GM21390 (cell line): ENCODE measurements at regions not wholly inside any gene's neighbourhood (a gene's known extent, or its start where the extent isn't known, plus 50 kb on each side); places are given as distances from the start of the nearest gene placed in this dataset.
"Not testable (repeated sequence)": the region's sequence is repeated elsewhere in the genome, so short reads cannot be mapped to it uniquely, and the experiment has no call there.

ENCODE experiments used
- ATAC-seq: cut with Tn5 transposase; IDR thresholded peaks from one replicate; pipeline ENCODE4 v1.9.1; 2021; ENCODE audit not compliant: unreplicated experiment

DNA sequence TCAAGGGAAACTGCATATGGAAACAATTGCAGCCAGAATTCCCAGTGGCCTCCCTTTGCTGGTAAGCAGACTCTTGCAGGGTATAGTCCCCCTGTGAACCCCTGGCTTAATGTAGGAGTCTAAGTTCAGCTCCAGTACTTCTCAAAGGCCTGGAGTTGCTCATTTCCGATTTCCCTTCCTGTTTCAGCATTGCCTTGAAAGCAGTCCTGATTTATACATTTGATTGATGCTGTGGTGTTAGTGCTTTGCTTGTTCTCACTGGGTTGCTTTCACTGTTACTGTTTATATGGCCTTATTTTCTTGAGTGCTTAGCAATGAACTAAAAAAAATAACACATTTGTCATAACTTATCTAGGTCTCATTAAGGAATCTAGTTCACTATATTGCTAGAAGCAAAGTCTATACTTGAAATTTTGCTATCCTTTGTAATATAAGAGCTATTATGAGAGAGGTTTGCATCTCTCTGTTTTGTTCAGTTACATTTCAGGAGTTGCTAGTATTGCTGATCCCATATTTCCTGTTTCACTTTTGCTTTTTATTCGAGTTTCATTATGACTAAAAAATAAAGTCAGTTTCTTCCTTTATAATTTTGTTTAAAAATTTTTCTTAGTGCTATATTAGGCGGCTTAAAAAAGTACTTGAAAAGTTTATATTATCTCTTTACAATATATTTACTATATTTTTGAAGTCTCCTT lies 122.4 kb upstream of the NMUR2 start:
- peak; percentile 77 for ATAC-seq

DNA sequence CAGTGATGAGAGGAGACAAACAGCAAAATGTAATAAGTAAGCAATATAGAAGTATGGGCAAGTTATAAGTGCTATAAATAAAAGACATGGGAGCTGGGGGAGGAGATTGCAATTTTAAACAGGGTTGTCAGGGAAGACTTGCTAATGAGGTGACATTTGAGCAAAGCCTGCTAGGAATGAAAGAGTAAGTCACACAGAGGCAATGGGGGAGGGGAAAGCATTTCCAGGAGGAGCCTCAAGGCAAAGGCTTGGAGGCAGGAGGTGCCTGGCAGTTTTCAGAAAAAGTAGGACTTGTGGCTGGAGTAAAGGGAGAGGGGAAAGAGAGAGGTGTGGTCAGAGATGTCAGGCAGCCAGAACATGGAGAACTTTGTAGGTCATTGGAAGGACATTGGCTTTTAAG lies 124.4 kb upstream of the NMUR2 start:
- ATAC-seq = no peak

DNA sequence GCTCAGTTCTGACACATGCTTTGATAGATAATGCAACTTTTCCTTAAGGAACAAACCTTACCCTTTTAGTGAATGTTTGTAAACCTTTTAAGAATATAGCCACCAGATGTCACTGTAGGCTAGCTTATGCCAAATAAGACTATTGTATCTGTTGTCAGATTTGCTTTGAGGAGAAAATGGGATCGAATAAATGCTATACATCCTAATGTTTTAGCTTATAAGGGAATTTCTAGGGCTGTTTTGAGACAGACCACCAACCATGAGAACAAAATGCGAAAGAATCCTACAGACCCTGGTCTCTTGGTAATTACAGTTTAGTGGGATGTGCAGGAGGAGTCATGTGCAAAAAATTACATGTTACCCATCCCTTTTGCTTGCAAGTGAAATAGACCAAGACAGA lies 127.6 kb upstream of the NMUR2 start:
- ATAC-seq = no peak

DNA sequence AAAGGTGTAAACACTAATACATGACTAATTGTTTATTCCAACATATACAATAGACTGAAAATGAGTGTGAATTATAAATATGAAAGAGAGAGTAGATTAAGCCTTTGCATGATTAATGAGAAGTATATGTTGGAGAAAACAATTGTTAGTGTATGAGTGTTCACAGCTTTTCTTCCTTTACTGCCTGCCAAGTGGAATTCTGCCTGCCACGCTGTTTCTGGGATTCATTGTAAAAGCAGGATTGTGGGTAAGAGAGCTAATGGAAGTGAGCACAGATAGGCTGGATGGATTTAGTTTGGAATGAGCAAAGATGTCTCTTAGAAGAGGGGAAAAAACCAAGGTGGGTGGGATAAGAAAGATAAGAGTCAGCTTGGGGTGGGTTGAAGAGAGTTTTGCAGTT lies 129.6 kb upstream of the NMUR2 start:
- no peak for ATAC-seq

DNA sequence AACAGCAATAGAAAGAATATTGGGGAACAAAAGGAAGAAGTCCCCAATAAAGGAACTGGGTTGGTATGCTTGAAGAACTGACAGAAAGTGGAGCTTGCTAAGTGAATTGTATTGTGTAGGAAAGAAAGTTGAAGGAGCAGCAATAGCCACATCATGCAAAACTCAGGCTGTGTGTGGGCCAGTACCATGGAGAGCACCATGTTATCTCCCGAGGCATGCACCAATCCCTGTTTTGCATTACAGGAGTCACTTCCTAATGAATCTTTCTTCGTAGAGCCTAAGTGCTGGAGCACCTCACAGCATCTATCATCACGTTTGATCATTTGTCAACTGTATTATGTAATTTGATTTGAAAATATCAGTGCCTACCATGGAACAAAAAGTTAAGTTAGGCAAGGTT lies 137.7 kb upstream of the NMUR2 start:
- ATAC-seq = no peak

DNA sequence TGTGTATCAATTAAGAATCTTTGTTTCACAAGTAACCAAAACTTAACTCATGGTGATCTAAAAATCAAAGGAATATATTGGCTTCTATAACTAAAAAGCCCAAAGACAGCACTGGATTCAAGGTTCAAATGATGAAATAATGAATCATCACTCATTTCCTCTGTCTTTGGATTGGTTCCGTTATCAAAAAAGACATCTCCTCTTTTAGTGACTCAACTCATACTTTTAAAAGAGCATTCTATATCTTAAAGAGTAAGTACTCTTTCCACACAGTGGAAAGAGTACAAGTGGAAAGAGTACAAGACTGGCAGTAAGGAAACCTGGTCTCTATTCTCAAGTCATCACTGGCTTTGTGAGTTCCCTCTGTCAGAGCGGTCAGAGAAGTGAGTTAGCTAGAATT lies 141.4 kb upstream of the NMUR2 start:
- ATAC-seq = no peak

DNA sequence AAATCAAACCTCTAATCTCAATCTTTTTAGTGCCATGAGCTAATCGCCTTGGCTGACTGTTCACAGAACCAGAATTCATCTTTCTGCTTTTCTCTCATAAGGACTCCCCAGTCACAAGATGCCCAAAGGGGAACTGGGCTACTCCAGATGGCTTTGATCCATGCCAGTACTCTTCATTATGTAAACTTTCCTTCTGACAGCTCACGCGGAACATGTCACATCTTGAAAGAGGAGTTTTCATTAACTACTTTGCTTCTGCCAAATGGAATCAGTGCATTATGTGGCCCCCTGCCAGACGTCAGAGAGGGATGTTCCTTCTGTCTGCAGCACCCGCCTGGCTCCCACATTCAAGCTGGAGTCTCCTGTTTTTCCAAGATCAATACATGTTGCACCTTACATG lies 142.1 kb upstream of the NMUR2 start:
- no peak for ATAC-seq

DNA sequence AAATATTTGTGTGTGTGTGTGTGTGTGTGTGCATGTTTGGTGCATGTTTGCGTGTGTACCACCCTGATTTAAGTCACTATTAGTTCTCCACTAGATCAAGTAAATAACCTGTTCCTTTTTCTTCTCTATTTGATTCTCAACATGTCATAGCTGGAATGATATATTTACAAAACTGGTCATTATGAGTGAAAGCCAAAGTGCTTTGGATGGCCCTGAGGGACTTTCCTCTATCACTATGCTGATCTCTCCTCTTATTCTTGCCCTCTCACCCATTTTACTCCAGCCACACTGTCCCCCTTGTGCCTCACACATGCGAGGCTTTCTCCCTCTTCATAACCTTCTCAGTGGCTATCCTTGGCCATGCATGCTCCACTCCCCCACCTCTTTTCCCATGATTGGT lies 144.6 kb upstream of the NMUR2 start:
- ATAC-seq = no peak

DNA sequence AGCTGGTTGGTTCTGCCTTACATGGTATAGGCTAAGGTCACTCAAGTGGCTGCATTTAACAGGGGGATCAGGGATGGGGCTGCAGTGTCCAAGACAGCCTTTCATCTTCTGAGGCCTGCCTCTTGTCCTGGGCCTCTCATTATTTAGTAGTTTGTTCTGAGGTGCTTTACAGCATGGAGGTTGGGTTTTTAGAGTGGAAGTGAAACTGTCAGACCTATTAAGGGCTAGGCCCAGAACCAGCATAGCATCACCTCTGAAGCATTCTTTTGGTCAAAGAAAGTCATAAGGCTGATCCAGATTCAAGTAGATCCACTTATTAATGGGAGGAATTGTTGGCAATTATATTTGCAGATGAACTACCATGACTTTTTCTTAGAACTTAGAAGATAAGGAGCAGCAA lies 146.0 kb upstream of the NMUR2 start:
- ATAC-seq = peak; percentile 74

DNA sequence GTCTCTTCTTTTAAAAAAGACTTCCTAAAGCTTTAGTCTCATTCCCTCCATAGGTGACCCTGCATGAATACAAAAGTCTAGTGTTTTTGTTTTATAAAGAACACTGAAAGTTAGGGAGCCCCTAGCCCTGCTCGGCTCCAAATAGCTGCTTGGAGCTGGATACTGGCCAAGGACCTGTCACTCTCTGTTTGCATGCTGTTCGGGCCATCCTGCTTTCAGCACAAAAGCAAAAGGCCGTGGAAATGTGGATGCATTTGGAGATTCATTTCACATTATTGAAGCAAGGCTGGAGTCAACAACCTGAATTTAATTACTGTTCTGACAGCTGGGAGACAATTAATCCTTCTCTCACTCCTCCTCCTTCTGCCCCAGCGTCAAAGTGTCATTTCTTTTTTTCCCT lies 151.7 kb upstream of the NMUR2 start:
- no peak for ATAC-seq

DNA sequence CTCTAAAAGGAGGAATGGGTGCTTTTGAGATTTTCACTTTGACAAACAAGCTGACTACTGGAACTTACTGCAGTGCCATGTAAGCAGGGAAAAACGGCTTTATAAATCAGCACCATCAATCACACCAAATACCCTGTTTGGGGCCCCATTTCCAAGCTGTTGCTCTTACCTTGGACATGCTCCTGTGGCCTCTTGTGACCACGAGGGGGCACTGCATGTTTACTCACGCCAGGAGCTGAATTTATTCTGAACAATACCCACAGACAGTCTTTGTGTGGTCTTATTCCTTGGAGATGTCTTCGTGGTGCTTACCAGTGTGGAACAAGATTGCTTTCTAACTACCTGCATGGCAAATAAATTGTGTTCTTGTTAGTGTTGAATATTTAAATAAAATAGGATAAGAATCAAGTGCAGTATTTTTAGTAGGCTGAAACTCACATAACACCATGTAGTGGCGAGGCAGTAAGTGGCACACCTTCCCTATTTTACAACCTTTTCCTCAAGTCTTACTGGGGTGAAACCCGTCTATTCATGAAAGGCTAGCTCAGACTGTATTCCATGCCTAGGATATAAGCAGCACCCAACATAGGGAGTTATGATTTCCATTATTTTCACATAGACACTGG lies 155.5 kb upstream of the NMUR2 start:
- peak; percentile 74 for ATAC-seq

DNA sequence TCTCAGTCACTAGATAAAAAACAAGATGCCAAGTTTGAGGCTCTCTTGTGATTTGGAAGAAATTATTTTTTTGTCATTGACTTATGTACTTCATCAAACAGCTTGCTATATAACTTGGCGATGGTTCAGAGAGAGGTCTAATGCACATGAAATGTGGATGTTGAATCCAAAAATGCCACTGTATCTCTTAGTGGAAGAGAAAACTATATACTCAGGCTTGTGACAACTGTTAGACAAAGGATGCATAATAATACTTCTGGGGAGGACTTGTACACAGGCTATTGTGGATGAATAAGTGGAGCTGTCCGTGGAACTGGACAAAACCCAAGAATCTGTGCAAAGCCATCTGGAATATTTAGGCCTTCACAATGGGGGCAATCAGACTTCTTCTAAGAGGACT lies 162.9 kb upstream of the NMUR2 start:
- no peak for ATAC-seq

DNA sequence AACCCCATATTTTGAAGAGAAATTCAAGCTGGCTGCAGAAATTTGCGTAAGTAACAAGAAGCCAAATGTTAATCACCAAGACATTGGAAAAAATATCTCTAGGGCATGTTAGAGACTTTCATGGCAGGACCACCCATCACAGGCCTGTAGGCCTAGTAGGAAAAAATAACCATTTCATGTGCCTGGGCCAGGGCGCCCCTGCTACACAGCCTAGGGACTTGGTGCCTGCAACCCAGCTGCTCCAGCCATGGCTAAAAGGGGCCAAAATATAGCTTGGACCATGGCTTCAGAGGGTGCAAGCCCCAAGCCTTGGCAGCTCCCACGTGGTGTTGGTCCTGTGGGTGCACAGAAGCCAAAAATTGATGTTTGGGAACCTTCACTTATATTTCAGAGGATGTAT lies 167.7 kb upstream of the NMUR2 start:
- ATAC-seq = no peak

DNA sequence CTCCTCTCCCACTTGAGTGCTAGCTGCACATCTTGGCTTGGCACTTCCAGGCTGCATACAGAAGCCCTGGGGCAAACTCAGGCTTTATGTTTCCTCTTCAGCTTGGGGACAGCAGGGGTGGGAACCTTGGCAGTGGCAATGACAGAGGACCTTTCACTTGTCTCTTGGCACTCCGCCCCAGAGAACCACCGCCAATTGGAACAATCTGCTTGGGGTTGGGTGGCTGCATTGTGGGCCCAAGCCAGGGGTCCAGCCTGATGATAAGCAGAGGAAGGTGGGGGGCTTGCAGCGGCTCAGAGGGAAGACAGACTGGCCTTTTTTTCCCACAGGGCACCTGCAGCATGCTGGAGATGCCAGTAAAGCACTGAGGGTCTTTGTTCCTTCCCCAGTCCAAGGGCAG lies 179.0 kb upstream of the NMUR2 start:
- no peak for ATAC-seq

DNA sequence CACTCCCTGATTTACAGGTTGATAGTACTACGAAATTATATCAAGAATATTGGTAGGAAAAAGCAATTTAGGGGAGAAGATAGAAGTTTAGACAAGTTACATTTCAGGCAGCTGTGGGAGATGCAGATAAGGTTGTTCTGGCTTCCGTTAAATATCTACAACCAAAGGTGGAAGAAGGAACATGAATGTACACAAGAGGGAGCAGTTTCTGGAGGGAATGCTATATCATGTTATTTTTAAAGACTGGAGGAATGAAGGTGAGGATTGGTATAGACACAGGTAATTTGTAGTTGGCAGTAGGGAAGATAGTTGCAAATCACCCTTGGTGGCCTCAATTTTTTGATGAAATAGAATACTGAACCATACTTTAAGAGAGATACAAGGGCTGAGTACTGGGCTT lies 187.3 kb upstream of the NMUR2 start:
- no peak for ATAC-seq

DNA sequence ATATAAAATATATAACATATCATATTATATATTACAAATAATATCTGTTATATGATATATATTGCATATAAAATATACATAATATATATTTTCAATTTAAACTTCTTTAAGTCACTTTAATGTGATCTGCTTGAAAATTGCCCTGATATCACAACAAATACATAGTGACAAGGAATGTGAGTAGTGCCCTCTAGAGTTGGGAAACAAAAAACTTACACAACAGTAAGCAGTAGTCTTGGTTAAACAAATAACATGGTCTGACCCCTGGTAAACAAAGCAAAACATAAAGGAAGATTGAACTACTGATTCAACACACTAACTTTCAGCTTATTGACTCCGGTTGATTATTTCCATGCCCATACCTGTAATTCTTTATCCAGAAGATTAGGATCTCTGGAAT lies 188.3 kb upstream of the NMUR2 start:
- ATAC-seq = no peak

DNA sequence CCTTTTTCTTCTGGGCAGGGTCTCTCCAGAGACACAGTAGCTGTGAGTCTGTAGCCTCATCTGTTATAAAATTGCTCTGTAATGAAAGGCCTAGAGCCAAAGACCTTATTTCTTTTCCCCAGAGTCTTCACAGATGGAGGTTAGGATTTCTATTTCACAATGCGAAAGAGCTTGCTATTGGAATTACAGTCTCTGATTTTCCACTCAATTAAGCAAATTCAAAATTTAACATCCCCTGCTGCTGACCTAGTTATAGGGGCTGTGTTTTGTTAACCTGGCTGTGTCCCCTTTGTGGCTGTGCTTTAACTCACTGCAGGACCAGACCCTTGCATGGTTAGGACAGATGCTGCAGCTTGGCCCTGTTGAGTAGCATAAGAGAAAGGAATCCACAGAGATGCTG lies 190.3 kb upstream of the NMUR2 start:
- ATAC-seq = no peak

DNA sequence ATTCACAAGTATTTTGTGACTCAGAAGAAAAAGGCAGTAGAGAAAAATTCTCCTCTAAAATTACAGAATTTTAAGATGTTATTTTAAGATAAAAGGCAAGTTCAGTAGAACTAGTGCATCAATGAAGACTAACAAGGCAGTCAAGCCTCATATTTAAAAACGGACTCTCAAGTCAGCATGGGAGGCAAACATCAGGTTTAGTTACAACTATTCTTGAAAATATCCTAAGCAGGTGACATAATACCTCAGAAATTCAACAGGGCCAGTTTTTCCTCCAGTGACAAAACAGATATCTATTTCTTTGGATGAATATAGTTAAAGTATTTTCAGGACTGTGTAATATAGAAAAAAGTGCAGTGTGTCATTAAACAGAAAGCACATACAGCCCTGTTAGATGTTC lies 194.0 kb upstream of the NMUR2 start:
- no peak for ATAC-seq

DNA sequence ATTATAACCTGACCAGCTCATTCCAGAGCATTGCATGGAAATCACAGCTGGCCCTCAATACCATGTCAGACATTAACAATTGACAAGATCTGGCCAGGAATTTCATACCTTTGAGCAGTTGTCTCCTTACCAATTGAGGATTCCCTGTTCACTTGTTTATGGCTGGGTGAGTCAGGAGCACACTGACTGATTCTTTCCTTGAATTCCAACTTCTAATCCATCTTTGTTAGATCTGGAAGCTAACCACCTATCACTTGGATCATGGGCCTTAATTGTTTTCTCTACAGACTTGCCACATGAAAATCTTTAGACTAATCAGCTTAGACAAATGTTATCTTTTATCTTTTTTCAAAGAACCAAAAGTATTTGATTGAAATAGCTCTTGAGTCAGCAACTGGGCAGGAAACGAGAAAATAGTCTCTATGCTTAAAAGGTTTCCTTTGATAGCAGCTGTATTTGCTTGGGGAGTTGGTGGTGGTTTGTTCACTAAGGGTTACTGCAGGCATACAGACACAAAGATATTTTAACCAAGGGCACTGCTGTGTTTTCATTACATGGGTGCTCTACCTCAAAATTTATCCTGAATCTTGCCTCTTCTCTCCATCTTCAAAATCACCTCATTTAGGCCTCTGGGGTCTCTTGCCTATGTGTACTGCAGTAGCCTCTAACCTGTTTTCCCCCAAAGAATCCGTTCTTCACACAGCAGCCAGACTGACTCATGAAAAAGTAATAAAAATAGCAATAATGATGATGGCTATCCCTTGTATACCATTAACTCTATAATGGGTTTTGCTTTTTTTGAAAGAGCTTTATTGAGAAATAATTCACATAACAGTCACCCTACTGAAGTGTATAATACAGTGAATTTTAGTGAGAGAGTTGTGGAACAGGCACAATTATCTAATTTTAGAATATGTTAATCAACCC lies 197.0 kb upstream of the NMUR2 start:
- no peak for ATAC-seq

DNA sequence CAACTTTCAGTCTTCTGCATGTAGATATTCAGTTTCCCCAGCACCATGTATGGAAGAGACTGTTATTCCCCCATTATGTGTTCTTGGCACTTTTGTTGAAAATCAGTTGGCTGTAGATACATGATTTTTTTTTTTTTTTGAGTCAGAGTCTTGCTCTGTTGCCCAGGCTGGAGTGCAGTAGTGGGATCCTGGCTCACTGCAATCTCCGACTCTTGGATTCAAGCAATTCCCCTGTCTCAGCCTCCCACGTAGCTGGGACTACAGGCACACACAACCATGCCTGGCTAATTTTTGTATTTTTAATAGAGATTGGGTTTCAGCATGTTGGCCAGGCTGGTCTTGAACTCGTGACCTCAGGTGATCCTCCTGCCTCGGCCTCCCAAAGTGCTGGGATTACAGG lies 201.0 kb upstream of the NMUR2 start:
- ATAC-seq = not testable (repeated sequence)

DNA sequence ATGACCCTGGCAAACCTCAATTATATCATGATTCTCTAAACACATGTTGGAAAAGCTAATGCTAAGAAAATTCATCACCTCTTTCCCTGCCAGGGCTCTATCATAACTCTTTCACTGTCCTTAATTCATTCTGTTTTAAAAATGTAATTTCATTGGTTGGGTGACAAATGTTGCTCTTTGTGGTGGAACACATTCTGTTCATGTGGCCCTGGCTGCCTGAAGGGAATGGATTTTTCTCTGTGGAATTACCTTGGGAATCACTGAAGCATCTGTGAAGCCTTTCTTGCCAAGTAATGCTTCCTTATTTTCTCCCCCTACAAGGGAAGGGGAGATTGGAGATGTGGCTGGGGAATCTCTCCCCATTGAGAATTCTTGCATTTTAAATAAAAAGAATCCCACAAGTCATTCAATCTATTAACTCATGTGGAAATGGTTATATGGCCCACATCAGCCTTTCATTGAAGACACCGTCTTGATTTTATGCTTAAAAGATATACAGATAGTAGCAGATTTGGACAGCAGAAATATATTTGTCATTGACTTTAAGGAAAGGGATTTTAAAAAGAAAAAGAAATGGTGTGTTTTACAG lies 201.8 kb upstream of the NMUR2 start:
- no peak for ATAC-seq
